ENCODE measurements at regions not wholly inside any gene's neighbourhood (a gene's known extent, or its start where the extent isn't known, plus 50 kb on each side); places are given as distances from the start of the nearest gene placed in this dataset.

DNA sequence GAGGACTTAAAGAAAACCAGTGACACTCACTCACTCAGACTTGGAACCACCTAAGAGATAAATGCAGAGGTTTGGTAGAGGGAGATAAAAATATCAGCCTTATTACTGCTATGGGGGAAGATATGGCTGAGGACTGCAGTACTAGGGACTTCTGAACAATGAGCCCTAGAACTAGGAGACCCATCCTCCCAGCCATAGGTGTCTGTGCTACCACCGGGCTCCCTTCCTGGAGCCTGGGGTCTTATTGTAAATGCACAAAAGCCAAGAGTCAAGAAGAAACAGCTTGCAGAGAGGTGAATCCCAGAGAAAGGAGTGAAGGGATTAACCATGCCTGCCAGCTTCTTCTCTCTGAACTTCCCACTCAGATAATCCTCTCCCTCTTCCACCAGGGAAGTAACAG lies 108.3 kb upstream of the AKR1E2 start:
- no peak overlapping the region for H3K27ac Mint-ChIP-seq
- TF ChIP-seq, protein P1, sequence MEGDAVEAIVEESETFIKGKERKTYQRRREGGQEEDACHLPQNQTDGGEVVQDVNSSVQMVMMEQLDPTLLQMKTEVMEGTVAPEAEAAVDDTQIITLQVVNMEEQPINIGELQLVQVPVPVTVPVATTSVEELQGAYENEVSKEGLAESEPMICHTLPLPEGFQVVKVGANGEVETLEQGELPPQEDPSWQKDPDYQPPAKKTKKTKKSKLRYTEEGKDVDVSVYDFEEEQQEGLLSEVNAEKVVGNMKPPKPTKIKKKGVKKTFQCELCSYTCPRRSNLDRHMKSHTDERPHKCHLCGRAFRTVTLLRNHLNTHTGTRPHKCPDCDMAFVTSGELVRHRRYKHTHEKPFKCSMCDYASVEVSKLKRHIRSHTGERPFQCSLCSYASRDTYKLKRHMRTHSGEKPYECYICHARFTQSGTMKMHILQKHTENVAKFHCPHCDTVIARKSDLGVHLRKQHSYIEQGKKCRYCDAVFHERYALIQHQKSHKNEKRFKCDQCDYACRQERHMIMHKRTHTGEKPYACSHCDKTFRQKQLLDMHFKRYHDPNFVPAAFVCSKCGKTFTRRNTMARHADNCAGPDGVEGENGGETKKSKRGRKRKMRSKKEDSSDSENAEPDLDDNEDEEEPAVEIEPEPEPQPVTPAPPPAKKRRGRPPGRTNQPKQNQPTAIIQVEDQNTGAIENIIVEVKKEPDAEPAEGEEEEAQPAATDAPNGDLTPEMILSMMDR (IDR thresholded peaks at IDR 0.05): no peak
- ChIA-PET POLR2A (no interaction called here), CTCF (no interaction called here)
- DNase-seq (no peak), ATAC-seq (ENCODE audit: low read depth) (no peak)
- no peaks in the 10 kb centered on the region for H3K36me3 Mint-ChIP-seq (ENCODE audit: low read depth)
- intact Hi-C loops (cut with micrococcal nuclease): no loop called here
- no peaks in the 10 kb centered on the region for H3K9me3 Mint-ChIP-seq
- no peaks in the 10 kb centered on the region for H3K4me1 Mint-ChIP-seq
- no peak overlapping the region for H3K4me3 Mint-ChIP-seq
- peaks cover 2% of the 10 kb centered on the region for H3K27me3 Mint-ChIP-seq

DNA sequence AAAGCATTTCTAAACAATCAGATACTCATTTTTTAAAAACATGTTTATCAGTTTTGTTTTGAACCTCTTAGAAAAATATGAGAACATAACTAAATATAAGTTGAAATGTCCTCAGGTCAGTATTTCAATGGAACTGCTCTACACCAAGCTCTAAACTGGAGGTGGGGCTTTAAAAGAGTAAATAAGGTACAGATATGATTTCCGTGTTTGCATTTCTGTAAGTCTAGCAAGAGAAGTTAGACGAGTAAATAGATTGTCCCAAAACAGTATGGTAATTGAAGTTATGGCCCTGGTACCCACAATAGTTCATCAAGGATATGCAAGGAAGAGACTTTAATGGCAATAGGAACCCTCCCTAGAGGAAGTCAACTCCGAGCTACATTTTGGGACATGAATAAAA lies 115.1 kb upstream of the AKR1E2 start:
- no peak overlapping the region for H3K4me3 Mint-ChIP-seq
- CTCF ChIA-PET: interaction anchor here (0.9 kb wide), 1 partner anchor 8 kb away, joined by 3 read pairs; no protein-coding TSS in a partner anchor
- no peaks in the 10 kb centered on the region for H3K9me3 Mint-ChIP-seq
- intact Hi-C loops (cut with micrococcal nuclease): no loop called here
- H3K36me3 Mint-ChIP-seq (ENCODE audit: low read depth): no peaks in the 10 kb centered on the region
- no peaks in the 10 kb centered on the region for H3K4me1 Mint-ChIP-seq
- POLR2A ChIA-PET: no interaction called here
- TF ChIP-seq, protein P1 (IDR thresholded peaks at IDR 0.05): no peak
- peaks cover 2% of the 10 kb centered on the region for H3K27me3 Mint-ChIP-seq
- ATAC-seq (ENCODE audit: low read depth): no peak
- DNase-seq: no peak
- no peak overlapping the region for H3K27ac Mint-ChIP-seq

DNA sequence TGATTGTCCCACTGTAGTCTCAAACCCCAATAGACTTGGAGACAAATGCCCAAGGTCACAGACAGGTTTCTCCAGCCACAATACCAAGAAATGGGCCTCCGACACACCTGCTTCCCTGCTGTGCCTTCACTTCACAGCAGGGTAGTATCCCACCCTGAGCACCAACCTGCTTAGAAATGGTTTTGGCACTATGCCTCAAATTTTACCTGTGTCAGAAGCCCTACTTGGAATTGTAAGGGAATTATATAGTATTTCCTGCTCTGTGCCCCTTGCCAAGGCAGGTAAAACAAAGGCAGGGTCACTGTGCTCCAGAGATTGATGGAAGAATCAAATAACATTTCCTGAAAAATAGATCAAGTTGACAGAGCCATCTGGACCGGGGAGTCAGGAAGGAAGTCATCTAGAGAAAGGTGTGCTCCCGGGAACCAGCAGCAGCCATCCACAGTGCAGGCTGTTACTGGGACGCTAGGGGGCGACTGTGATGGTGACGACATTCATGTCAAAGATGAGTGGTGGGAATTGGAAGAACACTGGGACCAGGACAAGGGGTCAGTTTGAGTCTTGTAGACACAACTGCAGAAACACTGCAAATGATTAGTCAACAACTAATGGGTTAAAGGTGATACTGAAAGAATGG lies 117.8 kb upstream of the AKR1E2 start:
- no peak overlapping the region for H3K4me3 Mint-ChIP-seq
- intact Hi-C loops (cut with micrococcal nuclease): no loop called here
- CTCF ChIA-PET: no interaction called here
- H3K4me1 Mint-ChIP-seq: peaks cover 10% of the 10 kb centered on the region
- TF ChIP-seq, protein P1 (IDR thresholded peaks at IDR 0.05): no peak
- no peaks in the 10 kb centered on the region for H3K9me3 Mint-ChIP-seq
- peaks cover 3% of the 10 kb centered on the region for H3K27me3 Mint-ChIP-seq
- no peak for ATAC-seq (ENCODE audit: low read depth)
- no peak overlapping the region for H3K27ac Mint-ChIP-seq
- H3K36me3 Mint-ChIP-seq (ENCODE audit: low read depth): no peaks in the 10 kb centered on the region
- DNase-seq: no peak
- POLR2A ChIA-PET: no interaction called here

DNA sequence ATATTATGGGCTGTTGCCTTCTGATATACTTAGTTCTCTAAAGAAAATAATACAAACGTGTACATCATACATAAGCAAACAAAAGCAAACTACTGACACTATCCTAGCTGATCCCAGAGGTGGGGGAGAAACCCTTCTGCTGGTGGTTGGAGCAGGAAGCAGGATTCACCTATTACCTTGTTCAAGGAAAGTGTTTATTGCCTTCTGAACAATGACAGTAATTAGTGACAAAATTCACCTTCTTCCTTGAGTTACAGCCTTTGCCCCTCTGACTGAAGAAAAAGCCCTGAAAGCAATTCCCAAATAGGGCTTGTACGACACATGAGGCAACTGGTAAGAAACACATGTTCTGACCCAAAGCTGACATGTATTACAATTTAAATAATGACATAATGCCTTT lies 118.8 kb upstream of the AKR1E2 start:
- ChIA-PET POLR2A (no interaction called here), CTCF (no interaction called here)
- Mint-ChIP-seq H3K9me3 (no peaks in the 10 kb centered on the region), H3K4me1 (peaks cover 10% of the 10 kb centered on the region), H3K36me3 (ENCODE audit: low read depth) (no peaks in the 10 kb centered on the region), H3K4me3 (no peak overlapping the region), H3K27ac (no peak overlapping the region), H3K27me3 (peaks cover 3% of the 10 kb centered on the region)
- no peak for DNase-seq
- intact Hi-C loops (cut with micrococcal nuclease): no loop called here
- TF ChIP-seq, protein P1 (IDR thresholded peaks at IDR 0.05): no peak
- no peak for ATAC-seq (ENCODE audit: low read depth)

DNA sequence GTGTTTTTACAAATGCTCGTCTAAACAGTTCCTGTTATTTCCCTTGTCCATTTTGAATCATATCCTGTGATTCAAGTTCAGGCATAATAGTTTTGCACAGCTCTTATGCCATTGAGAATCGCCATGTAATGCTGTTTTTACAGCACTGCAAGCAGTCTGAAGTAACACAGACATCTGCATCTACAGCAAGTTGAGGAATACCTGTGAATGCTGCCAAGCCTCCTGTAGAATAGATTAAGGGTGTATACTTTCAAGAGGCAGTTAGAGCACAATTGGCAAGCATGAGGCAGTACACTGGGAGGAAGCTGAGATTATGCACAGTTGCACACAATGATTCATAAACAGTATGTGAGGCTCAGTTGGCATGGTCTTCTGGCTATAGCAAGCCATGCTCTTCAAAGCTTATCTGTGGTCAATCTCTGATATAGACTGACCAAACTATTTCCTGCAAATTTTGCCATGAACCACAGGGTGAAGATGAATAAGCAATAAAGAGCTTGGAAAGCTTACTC lies 121.9 kb upstream of the AKR1E2 start:
- POLR2A ChIA-PET: no interaction called here
- TF ChIP-seq, protein P1 (IDR thresholded peaks at IDR 0.05): no peak
- CTCF ChIA-PET: no interaction called here
- Mint-ChIP-seq H3K27me3 (peaks cover 3% of the 10 kb centered on the region), H3K27ac (no peak overlapping the region), H3K36me3 (ENCODE audit: low read depth) (no peaks in the 10 kb centered on the region), H3K9me3 (no peaks in the 10 kb centered on the region), H3K4me1 (peaks cover 10% of the 10 kb centered on the region), H3K4me3 (no peak overlapping the region)
- intact Hi-C loops (cut with micrococcal nuclease): no loop called here
- ATAC-seq (ENCODE audit: low read depth) (peak; percentile 34), DNase-seq (no peak)
